Bronchial epithelial cell (primary cell): ENCODE measurements at regions not wholly inside any gene's neighbourhood (a gene's known extent, or its start where the extent isn't known, plus 50 kb on each side); places are given as distances from the start of the nearest gene placed in this dataset.

Source experiments
- DNase-seq: peaks from one replicate; pipeline ENCODE4 v3.0.0-alpha.2; 2010; ENCODE audit warnings: low read depth
- FAIRE-seq: peaks from 2 replicates; lab custom pipeline; 2011; peaks lifted over from hg19 to GRCh38; lab: Jason Lieb, UNC
- H3K27me3 ChIP-seq: 2 replicates; pipeline ENCODE4 v1.5.1; 2011; ENCODE audit warnings: low read length; ENCODE audit not compliant: control insufficient read depth, insufficient read depth
- H3K36me3 ChIP-seq: 2 replicates; pipeline ENCODE4 v1.5.1; 2011; ENCODE audit warnings: low read length; ENCODE audit not compliant: control insufficient read depth, insufficient read depth
- H3K4me3 ChIP-seq: 2 replicates; pipeline ENCODE4 v1.5.1; 2011; ENCODE audit warnings: mild to moderate bottlenecking, low read depth, low read length, control low read depth
- CTCF ChIP-seq: IDR thresholded peaks from 2 replicates; pipeline ENCODE4 v1.5.1; 2011; ENCODE audit warnings: mild to moderate bottlenecking, moderate library complexity, low read length, control low read depth, inconsistent platforms; ENCODE audit not compliant: insufficient read depth, severe bottlenecking

- Histone ChIP-seq H3K36me3 (no peaks in the 10 kb centered on the region), H3K4me3 (no peak overlapping the region), H3K27me3 (no peaks in the 10 kb centered on the region)
- FAIRE-seq (no peak), DNase-seq (no peak)
- TF ChIP-seq CTCF: no peak
These were observed 1233.8 kb upstream of the CNTN5 start for GRCh38 chr11:97786961-97787360.

- DNase-seq (no peak), FAIRE-seq (no peak)
- no peak for TF ChIP-seq CTCF
- Histone ChIP-seq H3K27me3 (no peaks in the 10 kb centered on the region), H3K36me3 (no peaks in the 10 kb centered on the region), H3K4me3 (no peak overlapping the region)
These were observed 1225.9 kb upstream of the CNTN5 start for GRCh38 chr11:97794876-97795275.

GRCh38 chr11:97800891-97801290, 1219.9 kb upstream of the CNTN5 start:
- Histone ChIP-seq H3K27me3 (no peaks in the 10 kb centered on the region), H3K4me3 (no peak overlapping the region), H3K36me3 (no peaks in the 10 kb centered on the region)
- no peak for DNase-seq
- TF ChIP-seq CTCF: no peak
- FAIRE-seq: no peak

GRCh38 chr11:97814325-97814959, 1206.3 kb upstream of the CNTN5 start:
- FAIRE-seq (no peak), DNase-seq (peak; percentile 30)
- Histone ChIP-seq H3K27me3 (no peaks in the 10 kb centered on the region), H3K4me3 (no peak overlapping the region), H3K36me3 (no peaks in the 10 kb centered on the region)
- no peak for TF ChIP-seq CTCF

- no peaks in the 10 kb centered on the region for H3K27me3 ChIP-seq
- DNase-seq: peak; percentile 0
- H3K36me3 ChIP-seq: no peaks in the 10 kb centered on the region
- TF ChIP-seq CTCF: no peak
- FAIRE-seq: no peak
- H3K4me3 ChIP-seq: no peak overlapping the region
These were observed 1205.1 kb upstream of the CNTN5 start for GRCh38 chr11:97815667-97816066.

- no peaks in the 10 kb centered on the region for H3K27me3 ChIP-seq
- no peak for TF ChIP-seq CTCF
- FAIRE-seq (no peak), DNase-seq (no peak)
- no peak overlapping the region for H3K4me3 ChIP-seq
- no peaks in the 10 kb centered on the region for H3K36me3 ChIP-seq
These were observed 1188.3 kb upstream of the CNTN5 start for GRCh38 chr11:97832451-97832850.
